WTC11 (cell line): ENCODE measurements at regions not wholly inside any gene's neighbourhood (a gene's known extent, or its start where the extent isn't known, plus 50 kb on each side); places are given as distances from the start of the nearest gene placed in this dataset.

Experiments used
- ATAC-seq: fragments of 200-7000 bp; cut with Tn5 transposase; 2 replicates; pipeline ENCODE4 v1.10.0; 2021; ENCODE audit warnings: mild to moderate bottlenecking, moderate library complexity
- CTCF ChIA-PET: fragments of 300-600 bp; sonication (Branson Sonifier 250); formaldehyde crosslinking; loops from one replicate; lab custom pipeline; 2021; ENCODE audit warnings: antibody characterized with exemption; lab: Charles Lee
- POLR2A ChIA-PET: fragments of 350-600 bp; sonication (Branson Sonifier 250); formaldehyde crosslinking; loops from one replicate; lab custom pipeline; 2021; ENCODE audit warnings: antibody characterized with exemption; lab: Charles Lee
- DNase-seq: peaks from one replicate; pipeline ENCODE4 v3.0.0; 2021; ENCODE audit warnings: low spot score
- H3K27ac Mint-ChIP-seq: 2 replicates; pipeline ENCODE4 v1.8.0; 2021; ENCODE audit warnings: mixed read lengths
- H3K27me3 Mint-ChIP-seq: 2 replicates; pipeline ENCODE4 v1.8.0; 2021; ENCODE audit warnings: low read depth, mild to moderate bottlenecking, moderate library complexity, mixed read lengths
- H3K36me3 Mint-ChIP-seq: 2 replicates; pipeline ENCODE4 v1.8.0; 2021; ENCODE audit warnings: mixed read lengths
- H3K4me1 Mint-ChIP-seq: 2 replicates; pipeline ENCODE4 v1.8.0; 2022; ENCODE audit warnings: mixed read lengths
- H3K4me3 Mint-ChIP-seq: 2 replicates; pipeline ENCODE4 v1.8.0; 2021; ENCODE audit warnings: mild to moderate bottlenecking, moderate library complexity, mixed read lengths
- H3K9me3 Mint-ChIP-seq: 2 replicates; pipeline ENCODE4 v1.8.0; 2021; ENCODE audit warnings: mixed read lengths
- GTF2I ChIP-seq: fragments of 250-450 bp; sonication (Bioruptor Pico); conservative IDR thresholded peaks from 2 replicates; pipeline ENCODE4 v1.4.0; 2021; ENCODE audit warnings: mild to moderate bottlenecking
- MYBL2 ChIP-seq: sonication (generic); formaldehyde crosslinking; IDR thresholded peaks from 2 replicates; pipeline ENCODE4 v1.8.1; 2023; ENCODE audit warnings: mild to moderate bottlenecking, moderate library complexity, missing genetic modification reagents
- NFATC4 ChIP-seq: fragments of 250-450 bp; sonication (Bioruptor Pico); IDR thresholded peaks from 2 replicates; pipeline ENCODE4 v1.9.0; 2021; ENCODE audit warnings: mild to moderate bottlenecking
- SMAD4 ChIP-seq: sonication (generic); formaldehyde crosslinking; IDR thresholded peaks from 2 replicates; pipeline ENCODE4 v1.8.0; 2022; ENCODE audit warnings: mild to moderate bottlenecking, missing genetic modification reagents
- TEAD4 ChIP-seq: sonication (generic); formaldehyde crosslinking; IDR thresholded peaks from 2 replicates; pipeline ENCODE4 v1.8.0; 2022; ENCODE audit warnings: mild to moderate bottlenecking, missing genetic modification reagents
- ZBTB21 ChIP-seq: sonication (generic); formaldehyde crosslinking; IDR thresholded peaks from 2 replicates; pipeline ENCODE4 v1.8.1; 2023; ENCODE audit warnings: mild to moderate bottlenecking, missing genetic modification reagents, borderline replicate concordance
- TF ChIP-seq, protein P1 (sequence below): sonication (generic); formaldehyde crosslinking; IDR thresholded peaks from 2 replicates; pipeline ENCODE4 v1.8.0; 2023; ENCODE audit warnings: mild to moderate bottlenecking, missing genetic modification reagents
- TF ChIP-seq, protein P2 (sequence below): sonication (generic); formaldehyde crosslinking; IDR thresholded peaks from 2 replicates; pipeline ENCODE4 v1.8.0; 2023; ENCODE audit warnings: missing genetic modification reagents, mild to moderate bottlenecking, borderline replicate concordance
- TF ChIP-seq, protein P3 (sequence below): sonication (generic); formaldehyde crosslinking; IDR thresholded peaks from 2 replicates; pipeline ENCODE4 v1.8.1; 2022; ENCODE audit warnings: missing genetic modification reagents, borderline replicate concordance
- TF ChIP-seq, protein P4 (sequence below): sonication (generic); formaldehyde crosslinking; IDR thresholded peaks from 2 replicates; pipeline ENCODE4 v1.8.1; 2023; ENCODE audit warnings: mild to moderate bottlenecking, missing genetic modification reagents, moderate library complexity

DNA sequence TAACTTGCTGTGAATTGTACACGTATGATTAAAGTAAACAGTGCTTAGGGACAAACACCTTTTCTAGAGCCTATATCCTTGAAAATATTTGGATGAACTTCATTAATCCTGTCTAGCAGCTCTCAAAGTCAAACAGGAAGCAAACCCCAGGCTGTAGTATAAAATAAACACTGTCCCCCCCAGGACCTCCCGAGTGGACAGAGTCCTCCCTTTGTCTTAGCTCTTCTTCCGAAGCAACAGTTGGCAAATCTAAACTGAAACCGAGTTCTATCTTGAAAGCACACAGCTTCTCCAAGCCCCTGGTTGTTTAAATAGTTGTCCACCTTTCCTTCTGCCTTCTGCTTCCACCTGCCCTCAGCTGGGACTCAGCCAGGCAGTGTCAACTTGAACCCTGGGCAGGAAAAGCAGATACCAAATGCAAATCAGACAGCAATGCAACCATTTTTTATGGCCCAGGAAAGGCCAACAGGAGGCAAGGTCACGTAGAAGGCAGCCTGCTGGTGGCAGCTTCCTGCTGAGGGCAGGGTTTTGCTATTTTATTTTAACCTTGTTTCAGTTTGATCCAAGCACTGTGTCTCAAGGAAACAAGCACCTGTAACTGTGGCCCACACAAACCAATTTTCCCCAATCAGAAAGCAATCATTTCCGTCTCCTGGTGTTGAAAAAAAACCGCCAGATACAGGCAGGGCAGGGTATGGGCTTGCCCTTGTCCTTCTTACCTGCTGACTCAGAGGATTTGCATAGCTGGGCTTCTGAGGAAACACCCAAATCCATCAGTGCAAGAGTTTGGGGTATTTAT is 110.3 kb upstream of the KIT start (continued):
- TF ChIP-seq, protein P1, sequence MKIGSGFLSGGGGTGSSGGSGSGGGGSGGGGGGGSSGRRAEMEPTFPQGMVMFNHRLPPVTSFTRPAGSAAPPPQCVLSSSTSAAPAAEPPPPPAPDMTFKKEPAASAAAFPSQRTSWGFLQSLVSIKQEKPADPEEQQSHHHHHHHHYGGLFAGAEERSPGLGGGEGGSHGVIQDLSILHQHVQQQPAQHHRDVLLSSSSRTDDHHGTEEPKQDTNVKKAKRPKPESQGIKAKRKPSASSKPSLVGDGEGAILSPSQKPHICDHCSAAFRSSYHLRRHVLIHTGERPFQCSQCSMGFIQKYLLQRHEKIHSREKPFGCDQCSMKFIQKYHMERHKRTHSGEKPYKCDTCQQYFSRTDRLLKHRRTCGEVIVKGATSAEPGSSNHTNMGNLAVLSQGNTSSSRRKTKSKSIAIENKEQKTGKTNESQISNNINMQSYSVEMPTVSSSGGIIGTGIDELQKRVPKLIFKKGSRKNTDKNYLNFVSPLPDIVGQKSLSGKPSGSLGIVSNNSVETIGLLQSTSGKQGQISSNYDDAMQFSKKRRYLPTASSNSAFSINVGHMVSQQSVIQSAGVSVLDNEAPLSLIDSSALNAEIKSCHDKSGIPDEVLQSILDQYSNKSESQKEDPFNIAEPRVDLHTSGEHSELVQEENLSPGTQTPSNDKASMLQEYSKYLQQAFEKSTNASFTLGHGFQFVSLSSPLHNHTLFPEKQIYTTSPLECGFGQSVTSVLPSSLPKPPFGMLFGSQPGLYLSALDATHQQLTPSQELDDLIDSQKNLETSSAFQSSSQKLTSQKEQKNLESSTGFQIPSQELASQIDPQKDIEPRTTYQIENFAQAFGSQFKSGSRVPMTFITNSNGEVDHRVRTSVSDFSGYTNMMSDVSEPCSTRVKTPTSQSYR (CRISPR knock-in tag): no peak
- TF ChIP-seq GTF2I (CRISPR knock-in tag) (no peak), SMAD4 (CRISPR knock-in tag) (no peak), ZBTB21 (CRISPR knock-in tag) (no peak), TEAD4 (CRISPR knock-in tag) (no peak)
- TF ChIP-seq, protein P2, sequence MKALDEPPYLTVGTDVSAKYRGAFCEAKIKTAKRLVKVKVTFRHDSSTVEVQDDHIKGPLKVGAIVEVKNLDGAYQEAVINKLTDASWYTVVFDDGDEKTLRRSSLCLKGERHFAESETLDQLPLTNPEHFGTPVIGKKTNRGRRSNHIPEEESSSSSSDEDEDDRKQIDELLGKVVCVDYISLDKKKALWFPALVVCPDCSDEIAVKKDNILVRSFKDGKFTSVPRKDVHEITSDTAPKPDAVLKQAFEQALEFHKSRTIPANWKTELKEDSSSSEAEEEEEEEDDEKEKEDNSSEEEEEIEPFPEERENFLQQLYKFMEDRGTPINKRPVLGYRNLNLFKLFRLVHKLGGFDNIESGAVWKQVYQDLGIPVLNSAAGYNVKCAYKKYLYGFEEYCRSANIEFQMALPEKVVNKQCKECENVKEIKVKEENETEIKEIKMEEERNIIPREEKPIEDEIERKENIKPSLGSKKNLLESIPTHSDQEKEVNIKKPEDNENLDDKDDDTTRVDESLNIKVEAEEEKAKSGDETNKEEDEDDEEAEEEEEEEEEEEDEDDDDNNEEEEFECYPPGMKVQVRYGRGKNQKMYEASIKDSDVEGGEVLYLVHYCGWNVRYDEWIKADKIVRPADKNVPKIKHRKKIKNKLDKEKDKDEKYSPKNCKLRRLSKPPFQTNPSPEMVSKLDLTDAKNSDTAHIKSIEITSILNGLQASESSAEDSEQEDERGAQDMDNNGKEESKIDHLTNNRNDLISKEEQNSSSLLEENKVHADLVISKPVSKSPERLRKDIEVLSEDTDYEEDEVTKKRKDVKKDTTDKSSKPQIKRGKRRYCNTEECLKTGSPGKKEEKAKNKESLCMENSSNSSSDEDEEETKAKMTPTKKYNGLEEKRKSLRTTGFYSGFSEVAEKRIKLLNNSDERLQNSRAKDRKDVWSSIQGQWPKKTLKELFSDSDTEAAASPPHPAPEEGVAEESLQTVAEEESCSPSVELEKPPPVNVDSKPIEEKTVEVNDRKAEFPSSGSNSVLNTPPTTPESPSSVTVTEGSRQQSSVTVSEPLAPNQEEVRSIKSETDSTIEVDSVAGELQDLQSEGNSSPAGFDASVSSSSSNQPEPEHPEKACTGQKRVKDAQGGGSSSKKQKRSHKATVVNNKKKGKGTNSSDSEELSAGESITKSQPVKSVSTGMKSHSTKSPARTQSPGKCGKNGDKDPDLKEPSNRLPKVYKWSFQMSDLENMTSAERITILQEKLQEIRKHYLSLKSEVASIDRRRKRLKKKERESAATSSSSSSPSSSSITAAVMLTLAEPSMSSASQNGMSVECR (CRISPR knock-in tag): no peak
- TF ChIP-seq, protein P3, sequence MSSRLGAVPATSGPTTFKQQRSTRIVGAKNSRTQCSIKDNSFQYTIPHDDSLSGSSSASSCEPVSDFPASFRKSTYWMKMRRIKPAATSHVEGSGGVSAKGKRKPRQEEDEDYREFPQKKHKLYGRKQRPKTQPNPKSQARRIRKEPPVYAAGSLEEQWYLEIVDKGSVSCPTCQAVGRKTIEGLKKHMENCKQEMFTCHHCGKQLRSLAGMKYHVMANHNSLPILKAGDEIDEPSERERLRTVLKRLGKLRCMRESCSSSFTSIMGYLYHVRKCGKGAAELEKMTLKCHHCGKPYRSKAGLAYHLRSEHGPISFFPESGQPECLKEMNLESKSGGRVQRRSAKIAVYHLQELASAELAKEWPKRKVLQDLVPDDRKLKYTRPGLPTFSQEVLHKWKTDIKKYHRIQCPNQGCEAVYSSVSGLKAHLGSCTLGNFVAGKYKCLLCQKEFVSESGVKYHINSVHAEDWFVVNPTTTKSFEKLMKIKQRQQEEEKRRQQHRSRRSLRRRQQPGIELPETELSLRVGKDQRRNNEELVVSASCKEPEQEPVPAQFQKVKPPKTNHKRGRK (CRISPR knock-in tag): no peak
- TF ChIP-seq, protein P4, sequence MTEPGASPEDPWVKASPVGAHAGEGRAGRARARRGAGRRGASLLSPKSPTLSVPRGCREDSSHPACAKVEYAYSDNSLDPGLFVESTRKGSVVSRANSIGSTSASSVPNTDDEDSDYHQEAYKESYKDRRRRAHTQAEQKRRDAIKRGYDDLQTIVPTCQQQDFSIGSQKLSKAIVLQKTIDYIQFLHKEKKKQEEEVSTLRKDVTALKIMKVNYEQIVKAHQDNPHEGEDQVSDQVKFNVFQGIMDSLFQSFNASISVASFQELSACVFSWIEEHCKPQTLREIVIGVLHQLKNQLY (CRISPR knock-in tag): no peak

DNA sequence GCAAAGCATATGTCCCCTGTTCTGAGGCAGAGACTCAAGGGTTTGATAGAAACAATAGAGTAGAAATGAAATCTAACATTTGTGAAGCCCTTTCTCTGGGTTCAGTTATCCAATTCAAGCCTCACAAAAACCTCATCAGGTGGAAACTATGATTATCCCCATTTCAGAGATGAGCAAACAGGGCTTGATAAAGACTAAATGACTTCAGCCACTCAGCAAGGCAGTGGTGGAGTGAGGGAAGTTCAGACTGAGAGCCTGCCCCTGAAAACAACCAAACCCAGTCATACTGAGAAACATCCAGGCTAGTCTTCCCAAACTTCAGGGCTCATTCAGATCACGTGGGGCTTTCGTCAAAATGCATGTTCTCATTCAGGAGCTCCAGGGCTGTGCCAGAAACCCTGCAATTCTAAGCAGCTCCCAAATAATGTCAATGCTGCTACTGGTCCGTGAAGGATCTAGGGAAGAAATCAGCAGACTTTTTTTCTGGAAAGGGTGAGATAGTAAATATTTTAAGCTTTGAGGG is 109.6 kb upstream of the KIT start:
- no peak overlapping the region for H3K27ac Mint-ChIP-seq
- no peak for ATAC-seq
- CTCF ChIA-PET: interaction anchor here (1.8 kb wide), 1 partner anchor 20 kb away, joined by 5 read pairs; no protein-coding TSS in a partner anchor
- H3K9me3 Mint-ChIP-seq: no peaks in the 10 kb centered on the region
- no peaks in the 10 kb centered on the region for H3K27me3 Mint-ChIP-seq
- POLR2A ChIA-PET: no interaction called here
- no peaks in the 10 kb centered on the region for H3K36me3 Mint-ChIP-seq
- peaks cover 39% of the 10 kb centered on the region for H3K4me1 Mint-ChIP-seq
- no peak for DNase-seq
- TF ChIP-seq, protein P1 (CRISPR knock-in tag): no peak
- TF ChIP-seq NFATC4 (no peak), MYBL2 (CRISPR knock-in tag) (no peak)
- no peak overlapping the region for H3K4me3 Mint-ChIP-seq
